ENCODE measurements at regions not wholly inside any gene's neighbourhood (a gene's known extent, or its start where the extent isn't known, plus 50 kb on each side); places are given as distances from the start of the nearest gene placed in this dataset.

GRCh38 chr1:101520302-101520701 is 283.5 kb downstream of the S1PR1 start:
- H3K27ac ChIP-seq (ENCODE audit: poor library complexity, severe bottlenecking) = no peak overlapping the region
- no peaks in the 10 kb centered on the region for H3K36me3 ChIP-seq (ENCODE audit: low read depth)
- no peak overlapping the region for H3K4me3 ChIP-seq (ENCODE audit: severe bottlenecking)
- DNase-seq (ENCODE audit: low spot score) (no peak), ATAC-seq (ENCODE audit: low read depth) (peak; percentile 77)
- no peaks in the 10 kb centered on the region for H3K9me3 ChIP-seq (ENCODE audit: severe bottlenecking)
- no peaks in the 10 kb centered on the region for H3K4me1 ChIP-seq (ENCODE audit: insufficient read depth, poor library complexity, severe bottlenecking)
- peak; percentile 75 for TF ChIP-seq CTCF (IDR thresholded peaks at IDR 0.05; ENCODE audit: poor library complexity, severe bottlenecking)
- no peaks in the 10 kb centered on the region for H3K27me3 ChIP-seq (ENCODE audit: insufficient read depth, poor library complexity, severe bottlenecking)

- no peak for ATAC-seq (ENCODE audit: low read depth)
Observed at GRCh38 chr1:101522486-101522885, 285.7 kb downstream of the S1PR1 start.

GRCh38 chr1:101526813-101527212 is 290.0 kb downstream of the S1PR1 start:
- DNase-seq (ENCODE audit: low spot score) (no peak), ATAC-seq (ENCODE audit: low read depth) (no peak)

More at GRCh38 chr1:101522486-101522885, 285.7 kb downstream of the S1PR1 start:
- Histone ChIP-seq H3K27ac (ENCODE audit: poor library complexity, severe bottlenecking) (no peak overlapping the region), H3K36me3 (ENCODE audit: low read depth) (no peaks in the 10 kb centered on the region), H3K27me3 (ENCODE audit: insufficient read depth, poor library complexity, severe bottlenecking) (no peaks in the 10 kb centered on the region), H3K9me3 (ENCODE audit: severe bottlenecking) (no peaks in the 10 kb centered on the region), H3K4me1 (ENCODE audit: insufficient read depth, poor library complexity, severe bottlenecking) (peaks cover 3% of the 10 kb centered on the region), H3K4me3 (ENCODE audit: severe bottlenecking) (no peak overlapping the region)
- DNase-seq (ENCODE audit: low spot score) = no peak
- TF ChIP-seq CTCF (IDR thresholded peaks at IDR 0.05; ENCODE audit: poor library complexity, severe bottlenecking) = no peak

GRCh38 chr1:101532377-101532776 is 295.6 kb downstream of the S1PR1 start:
- peaks cover 10% of the 10 kb centered on the region for H3K27me3 ChIP-seq (ENCODE audit: insufficient read depth, poor library complexity, severe bottlenecking)
- ATAC-seq (ENCODE audit: low read depth) = no peak
- H3K36me3 ChIP-seq (ENCODE audit: low read depth) = no peaks in the 10 kb centered on the region

More at GRCh38 chr1:101526813-101527212, 290.0 kb downstream of the S1PR1 start:
- Histone ChIP-seq H3K9me3 (ENCODE audit: severe bottlenecking) (no peaks in the 10 kb centered on the region), H3K4me1 (ENCODE audit: insufficient read depth, poor library complexity, severe bottlenecking) (peaks cover 3% of the 10 kb centered on the region), H3K27me3 (ENCODE audit: insufficient read depth, poor library complexity, severe bottlenecking) (no peaks in the 10 kb centered on the region), H3K36me3 (ENCODE audit: low read depth) (no peaks in the 10 kb centered on the region), H3K4me3 (ENCODE audit: severe bottlenecking) (no peak overlapping the region), H3K27ac (ENCODE audit: poor library complexity, severe bottlenecking) (no peak overlapping the region)
- TF ChIP-seq CTCF (IDR thresholded peaks at IDR 0.05; ENCODE audit: poor library complexity, severe bottlenecking) = no peak

More at GRCh38 chr1:101532377-101532776, 295.6 kb downstream of the S1PR1 start:
- no peak for DNase-seq (ENCODE audit: low spot score)
- H3K4me1 ChIP-seq (ENCODE audit: insufficient read depth, poor library complexity, severe bottlenecking) = no peaks in the 10 kb centered on the region
- no peak overlapping the region for H3K4me3 ChIP-seq (ENCODE audit: severe bottlenecking)
- H3K9me3 ChIP-seq (ENCODE audit: severe bottlenecking) = no peaks in the 10 kb centered on the region
- TF ChIP-seq CTCF (IDR thresholded peaks at IDR 0.05; ENCODE audit: poor library complexity, severe bottlenecking) = no peak
- H3K27ac ChIP-seq (ENCODE audit: poor library complexity, severe bottlenecking) = no peak overlapping the region
